ENCODE measurements at regions not wholly inside any gene's neighbourhood (a gene's known extent, or its start where the extent isn't known, plus 50 kb on each side); places are given as distances from the start of the nearest gene placed in this dataset.
A peak's percentile ranks its signal among the peaks of the same experiment; 100 is the strongest.

DNA sequence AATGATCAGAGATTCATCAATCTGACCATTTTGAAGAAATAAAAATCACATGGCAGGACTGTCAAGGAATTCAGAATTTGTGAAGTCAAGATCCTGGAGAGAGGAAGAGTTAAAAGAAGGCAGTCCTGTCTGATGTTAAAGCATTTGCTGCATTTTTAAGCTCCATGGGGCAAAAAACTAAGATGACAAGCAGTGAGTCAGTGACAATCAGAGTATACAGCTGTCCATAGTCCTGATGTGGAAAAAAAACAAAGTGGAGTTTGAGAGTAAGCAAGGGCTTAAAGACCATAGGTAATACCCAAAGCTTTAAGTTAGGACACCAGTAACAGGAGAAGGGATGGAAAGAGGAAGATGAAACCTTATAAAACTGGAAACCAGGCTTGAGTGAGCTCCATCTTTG is 412.7 kb upstream of the ANKRD30A start:
- no peak overlapping the region for H3K27ac ChIP-seq (ENCODE audit: low read depth, low read length)
- H3K4me3 ChIP-seq (ENCODE audit: low read length), result no peak overlapping the region
- no peaks in the 10 kb centered on the region for H3K27me3 ChIP-seq (ENCODE audit: control insufficient read depth, insufficient read depth, low read length)
- H3K4me1 ChIP-seq (ENCODE audit: control insufficient read depth, insufficient read depth, low read length), result no peaks in the 10 kb centered on the region
- H3K9ac ChIP-seq (ENCODE audit: low read length), result no peak overlapping the region
- H3K36me3 ChIP-seq (ENCODE audit: control insufficient read depth, insufficient read depth, low read length), result no peaks in the 10 kb centered on the region

DNA sequence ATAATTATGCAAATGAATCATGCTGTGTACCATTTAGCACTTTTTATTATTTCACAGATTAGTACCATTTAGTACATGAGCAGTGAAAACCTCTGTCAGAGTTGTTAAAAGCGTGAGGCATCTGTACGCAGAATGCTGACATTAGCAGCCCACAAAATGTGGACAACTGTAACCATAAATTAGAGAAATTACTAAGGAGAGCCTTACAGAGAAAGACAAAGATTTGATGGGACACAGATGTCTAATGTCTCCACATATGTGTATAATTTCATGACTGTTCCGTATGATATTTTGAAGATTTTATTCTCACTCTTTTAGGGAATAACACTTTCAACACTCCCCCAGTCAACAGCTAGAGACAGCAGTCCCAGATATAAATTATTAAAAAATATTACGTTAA is 414.0 kb upstream of the ANKRD30A start:
- H3K9ac ChIP-seq (ENCODE audit: low read length), result no peak overlapping the region
- no peaks in the 10 kb centered on the region for H3K27me3 ChIP-seq (ENCODE audit: control insufficient read depth, insufficient read depth, low read length)
- H3K36me3 ChIP-seq (ENCODE audit: control insufficient read depth, insufficient read depth, low read length), result no peaks in the 10 kb centered on the region
- H3K4me1 ChIP-seq (ENCODE audit: control insufficient read depth, insufficient read depth, low read length), result no peaks in the 10 kb centered on the region
- no peak overlapping the region for H3K27ac ChIP-seq (ENCODE audit: low read depth, low read length)
- no peak overlapping the region for H3K4me3 ChIP-seq (ENCODE audit: low read length)

DNA sequence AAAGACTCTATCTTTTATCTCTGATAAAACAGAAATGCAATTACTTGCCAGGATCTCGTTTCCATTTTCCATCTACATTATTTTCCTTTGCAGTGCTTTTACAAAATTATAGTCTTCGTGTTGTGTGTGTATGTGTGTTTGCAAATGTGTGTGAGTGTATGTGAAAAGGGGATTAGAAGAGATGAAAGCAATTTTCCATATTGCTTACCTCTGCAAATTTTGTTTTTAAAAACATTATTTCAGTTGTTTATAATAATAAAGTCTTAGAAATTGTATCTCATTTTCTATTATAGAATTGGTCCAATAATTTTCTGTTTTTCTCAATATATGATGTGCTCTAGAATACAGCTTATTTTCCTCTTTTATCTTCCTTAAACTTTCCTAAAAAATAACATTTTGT is 421.3 kb upstream of the ANKRD30A start:
- Histone ChIP-seq H3K36me3 (ENCODE audit: control insufficient read depth, insufficient read depth, low read length) (no peaks in the 10 kb centered on the region), H3K4me1 (ENCODE audit: control insufficient read depth, insufficient read depth, low read length) (no peaks in the 10 kb centered on the region), H3K9ac (ENCODE audit: low read length) (no peak overlapping the region), H3K27me3 (ENCODE audit: control insufficient read depth, insufficient read depth, low read length) (no peaks in the 10 kb centered on the region), H3K27ac (ENCODE audit: low read depth, low read length) (no peak overlapping the region), H3K4me3 (ENCODE audit: low read length) (no peak overlapping the region)

DNA sequence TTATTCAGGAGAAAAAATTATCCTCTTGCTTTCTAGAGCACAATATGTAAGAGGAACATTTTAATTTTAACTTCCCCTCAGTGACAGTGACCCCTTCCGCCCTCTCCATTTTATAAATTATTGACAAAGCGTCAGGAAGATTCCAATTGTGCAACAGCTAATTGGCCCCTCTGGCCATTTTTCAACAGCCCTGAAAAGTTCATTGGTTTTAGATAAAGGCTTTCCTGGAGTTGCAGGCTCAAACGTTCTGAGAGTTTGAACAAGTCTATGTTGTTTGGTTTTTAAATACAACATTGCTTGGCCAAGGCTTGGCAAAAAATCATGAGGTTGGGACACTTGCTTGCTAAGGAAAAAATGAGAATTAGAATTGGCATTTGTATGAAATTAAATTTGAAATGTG is 422.2 kb upstream of the ANKRD30A start:
- Histone ChIP-seq H3K4me1 (ENCODE audit: control insufficient read depth, insufficient read depth, low read length) (no peaks in the 10 kb centered on the region), H3K9ac (ENCODE audit: low read length) (no peak overlapping the region), H3K4me3 (ENCODE audit: low read length) (no peak overlapping the region), H3K27me3 (ENCODE audit: control insufficient read depth, insufficient read depth, low read length) (no peaks in the 10 kb centered on the region), H3K36me3 (ENCODE audit: control insufficient read depth, insufficient read depth, low read length) (no peaks in the 10 kb centered on the region), H3K27ac (ENCODE audit: low read depth, low read length) (no peak overlapping the region)

DNA sequence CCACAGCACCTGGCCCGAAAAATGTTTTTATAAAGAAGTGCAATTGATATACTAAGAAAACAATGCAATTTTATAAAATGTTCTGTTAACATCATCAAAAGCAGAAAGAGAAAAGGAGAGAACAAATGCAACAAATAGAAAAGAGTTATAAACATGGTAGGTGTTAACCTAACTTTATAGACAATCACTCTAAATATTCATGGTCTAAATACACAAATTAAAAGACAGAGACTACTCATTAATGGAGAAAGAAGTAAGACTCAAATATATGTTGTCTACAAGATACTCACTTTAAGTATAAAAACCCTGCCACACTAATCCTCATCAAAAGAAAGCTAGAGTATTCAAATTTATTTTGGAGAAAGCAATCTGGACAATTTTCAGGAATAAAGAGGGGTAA is 425.3 kb upstream of the ANKRD30A start:
- Histone ChIP-seq H3K36me3 (ENCODE audit: control insufficient read depth, insufficient read depth, low read length) (no peaks in the 10 kb centered on the region), H3K4me3 (ENCODE audit: low read length) (no peak overlapping the region), H3K4me1 (ENCODE audit: control insufficient read depth, insufficient read depth, low read length) (no peaks in the 10 kb centered on the region), H3K9ac (ENCODE audit: low read length) (no peak overlapping the region), H3K27ac (ENCODE audit: low read depth, low read length) (no peak overlapping the region), H3K27me3 (ENCODE audit: control insufficient read depth, insufficient read depth, low read length) (no peaks in the 10 kb centered on the region)

DNA sequence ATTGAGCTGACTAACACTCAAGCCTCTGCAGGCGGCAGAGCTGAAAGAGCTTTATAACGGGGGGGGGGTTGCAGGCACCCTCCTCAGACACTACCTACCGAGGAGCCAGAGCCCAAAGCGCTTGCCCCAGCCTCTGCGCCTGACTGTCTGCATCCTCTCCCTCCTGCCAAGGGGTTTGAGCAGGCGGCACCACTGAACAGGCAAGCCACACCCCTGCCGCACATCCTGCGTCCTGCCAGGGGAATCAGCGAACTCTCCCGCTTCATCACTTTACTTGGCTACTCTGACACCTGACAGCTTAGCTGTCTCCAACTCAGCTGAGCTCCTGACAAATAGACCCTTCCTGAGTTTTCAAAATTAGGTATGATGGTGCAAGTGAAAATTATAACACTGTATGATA is 432.6 kb upstream of the ANKRD30A start:
- Histone ChIP-seq H3K27me3 (ENCODE audit: control insufficient read depth, insufficient read depth, low read length) (no peaks in the 10 kb centered on the region), H3K4me1 (ENCODE audit: control insufficient read depth, insufficient read depth, low read length) (no peaks in the 10 kb centered on the region), H3K4me3 (ENCODE audit: low read length) (no peak overlapping the region), H3K27ac (ENCODE audit: low read depth, low read length) (no peak overlapping the region), H3K36me3 (ENCODE audit: control insufficient read depth, insufficient read depth, low read length) (no peaks in the 10 kb centered on the region), H3K9ac (ENCODE audit: low read length) (no peak overlapping the region)

DNA sequence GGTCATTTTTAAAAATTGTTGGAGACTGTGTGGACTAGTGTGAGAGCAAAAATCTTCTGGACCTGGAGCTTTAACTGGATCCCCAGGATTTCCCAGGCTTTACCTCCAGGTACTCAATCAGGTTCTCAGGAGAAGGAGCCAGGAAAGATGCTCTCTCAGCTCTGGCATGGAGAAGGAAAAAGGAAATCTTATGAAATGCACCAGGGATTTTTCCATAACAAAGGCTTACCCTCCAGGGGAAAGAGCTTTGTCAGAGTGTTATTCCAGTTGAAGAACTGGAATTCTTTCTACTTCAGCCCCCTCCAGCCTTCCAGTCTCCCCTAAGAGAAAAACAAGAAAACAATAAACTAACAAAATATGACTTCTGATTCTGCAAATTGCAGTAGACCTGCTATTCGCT is 436.7 kb upstream of the ANKRD30A start:
- no peak overlapping the region for H3K27ac ChIP-seq (ENCODE audit: low read depth, low read length)
- no peak overlapping the region for H3K4me3 ChIP-seq (ENCODE audit: low read length)
- no peaks in the 10 kb centered on the region for H3K4me1 ChIP-seq (ENCODE audit: control insufficient read depth, insufficient read depth, low read length)
- no peaks in the 10 kb centered on the region for H3K27me3 ChIP-seq (ENCODE audit: control insufficient read depth, insufficient read depth, low read length)
- no peak overlapping the region for H3K9ac ChIP-seq (ENCODE audit: low read length)
- no peaks in the 10 kb centered on the region for H3K36me3 ChIP-seq (ENCODE audit: control insufficient read depth, insufficient read depth, low read length)

DNA sequence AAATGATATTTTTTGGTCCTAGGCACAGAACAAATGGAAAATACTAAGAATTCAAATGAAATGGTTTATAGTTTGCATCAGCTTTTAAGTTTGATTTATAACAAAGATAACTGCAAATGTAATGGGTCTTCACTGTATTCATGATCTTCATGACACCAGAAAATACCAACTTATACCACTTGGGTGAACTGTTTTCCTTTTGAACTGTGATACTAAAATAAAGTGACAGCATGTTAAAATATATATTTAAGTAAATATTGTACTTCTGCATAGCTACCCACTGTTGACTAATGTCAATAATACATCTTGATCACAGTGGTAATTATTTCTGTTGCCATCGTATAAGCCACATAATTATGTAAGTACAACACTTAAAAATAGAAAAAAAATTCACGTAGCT is 442.0 kb upstream of the ANKRD30A start:
- no peaks in the 10 kb centered on the region for H3K36me3 ChIP-seq (ENCODE audit: control insufficient read depth, insufficient read depth, low read length)
- no peaks in the 10 kb centered on the region for H3K4me1 ChIP-seq (ENCODE audit: control insufficient read depth, insufficient read depth, low read length)

DNA sequence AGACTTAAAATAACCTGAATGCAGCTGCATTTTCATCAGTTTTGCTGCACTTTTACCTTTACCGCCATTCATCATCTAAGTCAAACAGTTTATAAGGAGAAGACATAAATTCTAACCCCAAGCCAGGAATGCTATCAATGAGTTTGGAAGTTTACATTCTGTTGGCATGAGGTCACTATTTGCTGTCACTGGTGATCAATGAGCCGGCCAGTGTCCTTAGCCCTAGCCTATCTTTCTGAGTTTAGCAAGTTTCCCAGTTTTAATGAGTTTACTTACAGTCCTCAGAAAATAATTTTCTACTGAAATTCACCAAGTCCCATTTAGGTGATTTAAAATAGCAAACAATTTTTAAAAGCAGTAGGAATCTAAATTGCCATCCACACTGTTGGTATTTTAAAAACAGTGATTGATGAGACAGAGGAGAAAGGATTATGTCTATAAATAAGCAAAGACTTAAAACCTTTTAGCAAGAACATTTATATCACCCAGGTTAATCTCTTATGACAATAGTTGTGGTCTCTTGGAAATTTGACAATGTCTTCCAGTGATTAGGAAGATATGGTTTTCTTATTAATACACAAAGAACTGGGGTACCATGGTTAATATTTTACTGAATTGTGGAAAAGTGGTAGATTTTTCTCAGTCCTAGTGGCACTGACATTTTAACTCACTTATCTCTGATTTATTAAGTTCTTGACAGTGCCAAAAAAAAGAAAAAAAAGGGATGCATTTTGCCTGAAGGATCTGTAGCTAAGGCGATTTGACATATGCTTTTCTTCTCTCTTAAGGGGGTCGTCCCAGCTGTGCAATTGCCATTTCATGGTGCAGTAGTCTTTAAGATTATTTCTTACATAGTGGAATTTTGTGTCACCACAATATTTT is 443.4 kb upstream of the ANKRD30A start:
- Histone ChIP-seq H3K9ac (ENCODE audit: low read length) (no peak overlapping the region), H3K36me3 (ENCODE audit: control insufficient read depth, insufficient read depth, low read length) (no peaks in the 10 kb centered on the region), H3K4me3 (ENCODE audit: low read length) (no peak overlapping the region), H3K27me3 (ENCODE audit: control insufficient read depth, insufficient read depth, low read length) (no peaks in the 10 kb centered on the region), H3K27ac (ENCODE audit: low read depth, low read length) (no peak overlapping the region), H3K4me1 (ENCODE audit: control insufficient read depth, insufficient read depth, low read length) (no peaks in the 10 kb centered on the region)

More for the DNA sequence above, 442.0 kb upstream of the ANKRD30A start:
- Histone ChIP-seq H3K4me3 (ENCODE audit: low read length) (no peak overlapping the region), H3K9ac (ENCODE audit: low read length) (no peak overlapping the region), H3K27me3 (ENCODE audit: control insufficient read depth, insufficient read depth, low read length) (no peaks in the 10 kb centered on the region), H3K27ac (ENCODE audit: low read depth, low read length) (no peak overlapping the region)

DNA sequence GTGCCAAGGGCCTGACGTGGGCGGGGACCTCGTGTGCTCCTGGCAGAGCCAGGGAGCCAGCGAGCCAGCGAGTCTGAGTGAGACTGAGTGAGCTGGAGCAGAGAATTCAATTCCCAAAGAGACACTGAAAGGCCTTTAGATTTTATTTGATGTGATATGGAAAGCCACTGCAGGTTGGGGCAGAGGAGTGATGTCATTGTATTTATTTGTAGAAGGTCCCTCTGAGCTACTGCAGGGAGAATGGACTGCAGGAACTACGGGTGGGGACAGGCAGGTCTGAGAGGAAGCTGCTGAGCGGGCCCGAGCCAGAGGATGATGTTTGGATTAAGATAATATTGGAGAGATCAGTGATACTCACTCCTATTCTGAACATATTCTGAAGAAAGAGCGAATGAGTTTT is 445.8 kb upstream of the ANKRD30A start:
- Histone ChIP-seq H3K27ac (ENCODE audit: low read depth, low read length) (no peak overlapping the region), H3K4me1 (ENCODE audit: control insufficient read depth, insufficient read depth, low read length) (no peaks in the 10 kb centered on the region), H3K36me3 (ENCODE audit: control insufficient read depth, insufficient read depth, low read length) (no peaks in the 10 kb centered on the region), H3K27me3 (ENCODE audit: control insufficient read depth, insufficient read depth, low read length) (no peaks in the 10 kb centered on the region), H3K9ac (ENCODE audit: low read length) (no peak overlapping the region), H3K4me3 (ENCODE audit: low read length) (no peak overlapping the region)

DNA sequence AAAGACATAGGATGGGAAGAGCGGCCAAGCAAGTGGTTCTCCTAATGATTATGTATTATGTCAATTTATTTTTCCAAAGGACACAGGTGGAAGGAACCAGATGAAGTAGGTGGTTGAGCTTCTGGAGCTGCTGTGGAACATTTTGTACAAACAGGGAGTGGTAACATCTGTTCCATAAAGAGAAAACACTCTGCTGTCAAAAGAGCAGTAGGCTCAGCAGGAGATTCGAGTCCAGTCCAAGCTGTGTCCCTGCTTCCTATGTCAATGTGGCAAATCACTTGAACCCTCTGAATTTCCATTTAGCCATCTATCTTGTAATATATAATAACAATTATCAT is 448.0 kb upstream of the ANKRD30A start:
- peak overlapping the region; percentile 23 for H3K27ac ChIP-seq (ENCODE audit: low read depth, low read length)
- no peaks in the 10 kb centered on the region for H3K27me3 ChIP-seq (ENCODE audit: control insufficient read depth, insufficient read depth, low read length)
- H3K9ac ChIP-seq (ENCODE audit: low read length), result no peak overlapping the region

DNA sequence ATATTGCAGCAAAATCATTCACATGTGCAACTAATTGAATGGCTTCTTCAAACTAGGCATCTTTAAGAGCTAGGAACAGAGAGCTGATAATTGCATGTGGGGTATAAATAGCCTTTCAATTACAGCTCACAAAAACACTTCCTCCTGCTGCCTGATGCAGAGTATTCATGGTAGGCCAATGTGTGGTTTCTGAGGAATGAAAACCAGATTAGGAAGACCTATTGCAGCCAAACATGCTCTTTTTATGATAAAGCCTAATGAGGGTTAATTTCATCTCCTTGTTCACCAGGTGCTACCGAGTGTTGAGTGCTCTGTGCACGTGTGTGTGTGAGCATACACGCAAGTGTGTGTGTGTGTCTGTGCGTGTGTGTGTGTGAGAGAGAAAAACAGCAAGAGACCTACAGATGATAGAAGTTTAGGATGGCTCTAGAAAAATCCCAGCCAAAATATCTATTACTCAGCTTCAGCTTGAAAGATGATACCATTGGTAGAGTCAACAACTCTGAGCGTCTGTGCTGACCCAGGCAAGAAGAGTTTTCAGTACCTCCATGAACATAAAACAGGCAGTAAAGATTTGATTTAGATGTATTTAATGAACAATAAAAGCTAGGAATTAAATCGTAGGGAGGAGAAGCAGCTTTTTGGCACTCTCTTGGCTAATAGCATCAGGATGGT is 448.5 kb upstream of the ANKRD30A start:
- no peak overlapping the region for H3K4me3 ChIP-seq (ENCODE audit: low read length)
- H3K27ac ChIP-seq (ENCODE audit: low read depth, low read length), result peak overlapping the region; percentile 23
- H3K4me1 ChIP-seq (ENCODE audit: control insufficient read depth, insufficient read depth, low read length), result no peaks in the 10 kb centered on the region
- H3K36me3 ChIP-seq (ENCODE audit: control insufficient read depth, insufficient read depth, low read length), result no peaks in the 10 kb centered on the region
- no peak overlapping the region for H3K9ac ChIP-seq (ENCODE audit: low read length)
- no peaks in the 10 kb centered on the region for H3K27me3 ChIP-seq (ENCODE audit: control insufficient read depth, insufficient read depth, low read length)

More for the DNA sequence above, 448.0 kb upstream of the ANKRD30A start:
- Histone ChIP-seq H3K4me3 (ENCODE audit: low read length) (no peak overlapping the region), H3K4me1 (ENCODE audit: control insufficient read depth, insufficient read depth, low read length) (no peaks in the 10 kb centered on the region), H3K36me3 (ENCODE audit: control insufficient read depth, insufficient read depth, low read length) (no peaks in the 10 kb centered on the region)

DNA sequence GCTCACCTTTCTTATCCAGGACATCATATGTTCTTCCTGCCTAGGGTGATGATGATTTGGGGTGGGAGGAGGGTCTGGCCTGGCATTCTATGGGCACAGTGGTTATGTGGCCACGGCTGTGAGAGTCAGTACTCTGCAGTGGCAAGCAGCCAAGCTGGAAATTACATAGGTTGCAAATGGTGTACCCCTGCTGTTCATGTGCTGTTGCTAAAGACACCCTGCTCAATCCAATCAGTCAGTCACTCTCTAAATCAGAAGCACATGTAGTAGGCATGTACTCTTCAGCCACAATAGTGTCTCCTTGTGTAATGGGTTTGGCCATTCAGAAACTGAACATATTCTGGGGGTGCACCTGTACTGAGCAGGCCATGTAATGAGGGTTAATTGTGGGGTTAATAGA is 449.1 kb upstream of the ANKRD30A start:
- no peak overlapping the region for H3K4me3 ChIP-seq (ENCODE audit: low read length)

More for the DNA sequence above, 449.1 kb upstream of the ANKRD30A start:
- Histone ChIP-seq H3K27me3 (ENCODE audit: control insufficient read depth, insufficient read depth, low read length) (no peaks in the 10 kb centered on the region), H3K27ac (ENCODE audit: low read depth, low read length) (no peak overlapping the region), H3K4me1 (ENCODE audit: control insufficient read depth, insufficient read depth, low read length) (no peaks in the 10 kb centered on the region), H3K36me3 (ENCODE audit: control insufficient read depth, insufficient read depth, low read length) (no peaks in the 10 kb centered on the region), H3K9ac (ENCODE audit: low read length) (no peak overlapping the region)

Data from rectal smooth muscle tissue (tissue), 1 donor.